ENCODE measurements at regions not wholly inside any gene's neighbourhood (a gene's known extent, or its start where the extent isn't known, plus 50 kb on each side); places are given as distances from the start of the nearest gene placed in this dataset.

DNA sequence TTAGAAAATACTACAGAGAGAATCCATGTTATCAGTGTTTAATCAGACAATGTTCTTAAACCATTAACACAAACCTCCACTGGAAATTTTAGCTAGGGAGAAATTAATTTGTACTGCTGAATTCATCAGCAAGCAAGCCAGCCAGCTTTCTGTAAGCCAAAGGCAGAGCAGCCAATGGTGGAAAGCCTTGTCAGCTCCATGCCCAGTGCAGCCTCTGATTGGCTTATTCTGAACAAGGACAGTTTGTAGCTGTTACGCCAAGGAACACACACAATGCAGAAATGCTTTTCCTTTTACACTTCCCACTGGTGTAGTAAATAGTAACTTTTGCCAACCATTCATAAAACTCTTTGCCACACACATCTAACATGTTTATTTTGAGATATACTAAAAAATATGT, 265.0 kb downstream of the TENT5A start:
- H3K36me3 Mint-ChIP-seq (ENCODE audit: insufficient read depth) = no peaks in the 10 kb centered on the region

DNA sequence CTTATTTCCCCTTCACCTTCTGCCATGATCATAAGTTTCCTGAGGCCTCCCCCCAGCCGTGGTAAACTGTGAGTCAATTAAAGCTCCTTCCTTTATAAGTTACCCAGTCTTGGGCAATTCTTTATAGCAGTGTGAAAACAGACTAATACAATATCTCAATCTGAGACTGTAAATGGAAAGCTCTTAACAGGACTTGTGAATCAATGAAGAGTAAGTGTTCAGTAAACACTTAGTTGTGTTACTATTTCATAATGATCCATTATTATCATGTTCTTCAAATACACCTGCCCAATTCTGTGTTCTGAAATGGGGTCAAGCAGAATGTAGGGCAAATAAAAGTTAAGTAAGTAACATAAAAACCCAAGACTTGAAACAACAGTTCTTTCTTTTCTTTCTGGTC, 266.2 kb downstream of the TENT5A start:
- TF ChIP-seq, protein P1, sequence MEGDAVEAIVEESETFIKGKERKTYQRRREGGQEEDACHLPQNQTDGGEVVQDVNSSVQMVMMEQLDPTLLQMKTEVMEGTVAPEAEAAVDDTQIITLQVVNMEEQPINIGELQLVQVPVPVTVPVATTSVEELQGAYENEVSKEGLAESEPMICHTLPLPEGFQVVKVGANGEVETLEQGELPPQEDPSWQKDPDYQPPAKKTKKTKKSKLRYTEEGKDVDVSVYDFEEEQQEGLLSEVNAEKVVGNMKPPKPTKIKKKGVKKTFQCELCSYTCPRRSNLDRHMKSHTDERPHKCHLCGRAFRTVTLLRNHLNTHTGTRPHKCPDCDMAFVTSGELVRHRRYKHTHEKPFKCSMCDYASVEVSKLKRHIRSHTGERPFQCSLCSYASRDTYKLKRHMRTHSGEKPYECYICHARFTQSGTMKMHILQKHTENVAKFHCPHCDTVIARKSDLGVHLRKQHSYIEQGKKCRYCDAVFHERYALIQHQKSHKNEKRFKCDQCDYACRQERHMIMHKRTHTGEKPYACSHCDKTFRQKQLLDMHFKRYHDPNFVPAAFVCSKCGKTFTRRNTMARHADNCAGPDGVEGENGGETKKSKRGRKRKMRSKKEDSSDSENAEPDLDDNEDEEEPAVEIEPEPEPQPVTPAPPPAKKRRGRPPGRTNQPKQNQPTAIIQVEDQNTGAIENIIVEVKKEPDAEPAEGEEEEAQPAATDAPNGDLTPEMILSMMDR (IDR thresholded peaks at IDR 0.05; ENCODE audit: unreplicated experiment) = no peak
- Mint-ChIP-seq H3K27me3 (no peaks in the 10 kb centered on the region), H3K9me3 (ENCODE audit: low read depth) (no peaks in the 10 kb centered on the region), H3K4me3 (ENCODE audit: low read depth) (no peak overlapping the region), H3K27ac (peak overlapping the region; percentile 21), H3K4me1 (ENCODE audit: low read depth) (peaks cover 15% of the 10 kb centered on the region), H3K36me3 (ENCODE audit: insufficient read depth) (no peaks in the 10 kb centered on the region)
- DNase-seq (ENCODE audit: low spot score, unreplicated experiment) = no peak

More for the DNA sequence above, 265.0 kb downstream of the TENT5A start:
- H3K27me3 Mint-ChIP-seq = no peaks in the 10 kb centered on the region
- H3K27ac Mint-ChIP-seq = no peak overlapping the region
- no peak overlapping the region for H3K4me3 Mint-ChIP-seq (ENCODE audit: low read depth)
- peaks cover 20% of the 10 kb centered on the region for H3K4me1 Mint-ChIP-seq (ENCODE audit: low read depth)
- no peak for DNase-seq (ENCODE audit: low spot score, unreplicated experiment)
- TF ChIP-seq, protein P1 (IDR thresholded peaks at IDR 0.05; ENCODE audit: unreplicated experiment) = no peak
- no peaks in the 10 kb centered on the region for H3K9me3 Mint-ChIP-seq (ENCODE audit: low read depth)

DNA sequence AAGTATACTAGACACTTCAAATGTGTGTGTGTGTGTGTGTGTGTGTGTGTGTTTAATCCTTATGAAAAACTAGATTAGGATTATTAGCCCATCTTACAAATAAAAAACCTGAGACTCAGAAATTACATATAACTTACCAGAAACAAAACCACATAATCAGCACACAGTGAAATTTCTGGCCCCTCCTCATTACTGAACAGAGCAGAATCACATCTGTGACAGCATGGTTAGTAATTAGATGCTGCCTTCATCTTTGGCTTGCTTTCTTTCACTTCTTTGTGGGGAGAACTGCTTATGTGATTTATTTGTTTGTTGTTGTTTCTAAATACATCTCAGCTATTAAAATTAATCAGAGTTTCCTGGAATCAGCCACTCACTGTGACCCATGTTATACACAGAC, 267.1 kb downstream of the TENT5A start:
- H3K27ac Mint-ChIP-seq = no peak overlapping the region
- H3K36me3 Mint-ChIP-seq (ENCODE audit: insufficient read depth) = no peaks in the 10 kb centered on the region
- TF ChIP-seq, protein P1 (IDR thresholded peaks at IDR 0.05; ENCODE audit: unreplicated experiment) = no peak
- no peak for DNase-seq (ENCODE audit: low spot score, unreplicated experiment)
- no peaks in the 10 kb centered on the region for H3K27me3 Mint-ChIP-seq
- peaks cover 15% of the 10 kb centered on the region for H3K4me1 Mint-ChIP-seq (ENCODE audit: low read depth)
- no peaks in the 10 kb centered on the region for H3K9me3 Mint-ChIP-seq (ENCODE audit: low read depth)
- H3K4me3 Mint-ChIP-seq (ENCODE audit: low read depth) = no peak overlapping the region

DNA sequence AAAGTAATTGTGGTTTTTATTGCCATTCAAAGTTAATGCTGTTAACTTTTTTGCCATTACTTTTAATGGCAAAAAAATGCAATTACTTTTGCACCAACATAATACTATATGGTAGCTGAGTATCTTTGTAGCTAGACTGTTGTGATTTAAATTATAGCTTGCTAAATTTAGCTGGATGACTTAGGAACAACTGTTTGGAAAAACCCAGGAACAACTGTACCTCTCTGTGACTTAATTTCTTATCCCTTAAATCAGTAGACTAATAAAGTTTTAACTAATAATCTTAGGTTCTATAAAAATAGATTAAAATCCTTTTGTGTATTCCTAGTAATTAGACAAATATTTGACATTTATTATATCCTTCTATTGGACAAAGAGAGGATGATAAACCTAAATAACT, 268.2 kb downstream of the TENT5A start:
- H3K4me3 Mint-ChIP-seq (ENCODE audit: low read depth) = no peak overlapping the region
- no peaks in the 10 kb centered on the region for H3K9me3 Mint-ChIP-seq (ENCODE audit: low read depth)
- no peaks in the 10 kb centered on the region for H3K27me3 Mint-ChIP-seq
- no peak overlapping the region for H3K27ac Mint-ChIP-seq
- no peak for DNase-seq (ENCODE audit: low spot score, unreplicated experiment)
- peaks cover 15% of the 10 kb centered on the region for H3K4me1 Mint-ChIP-seq (ENCODE audit: low read depth)
- TF ChIP-seq, protein P1 (IDR thresholded peaks at IDR 0.05; ENCODE audit: unreplicated experiment) = no peak
- H3K36me3 Mint-ChIP-seq (ENCODE audit: insufficient read depth) = no peaks in the 10 kb centered on the region

DNA sequence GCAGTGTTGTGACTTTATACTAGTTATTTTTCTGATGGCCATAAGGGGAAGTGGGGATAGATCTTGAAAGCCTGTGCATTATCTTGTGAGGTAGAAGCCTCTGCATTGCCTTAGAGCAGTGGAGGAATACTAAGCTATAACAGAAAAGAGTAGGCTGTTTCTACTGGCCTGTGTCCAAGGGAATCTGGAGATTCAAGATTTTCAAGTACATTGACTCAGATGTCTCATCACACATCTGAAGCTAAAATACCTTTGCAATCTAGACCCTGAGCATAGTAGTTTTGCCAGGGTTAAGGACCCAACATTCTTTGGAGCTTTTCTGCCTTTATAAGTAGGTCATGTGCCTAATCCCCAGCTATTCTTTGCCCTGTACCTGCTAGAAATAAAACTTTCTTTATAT, 272.3 kb downstream of the TENT5A start:
- TF ChIP-seq, protein P1 (IDR thresholded peaks at IDR 0.05; ENCODE audit: unreplicated experiment) = no peak
- Mint-ChIP-seq H3K9me3 (ENCODE audit: low read depth) (no peaks in the 10 kb centered on the region), H3K4me3 (ENCODE audit: low read depth) (no peak overlapping the region), H3K36me3 (ENCODE audit: insufficient read depth) (no peaks in the 10 kb centered on the region), H3K4me1 (ENCODE audit: low read depth) (no peaks in the 10 kb centered on the region), H3K27me3 (no peaks in the 10 kb centered on the region), H3K27ac (no peak overlapping the region)
- no peak for DNase-seq (ENCODE audit: low spot score, unreplicated experiment)
